Mucosa of descending colon (tissue), 3 donors: ENCODE measurements at regions not wholly inside any gene's neighbourhood (a gene's known extent, or its start where the extent isn't known, plus 50 kb on each side); places are given as distances from the start of the nearest gene placed in this dataset.

Experiments
- ATAC-seq: fragments of 200-7000 bp; cut with Tn5 transposase; one replicate; pipeline ENCODE4 v1.9.1; 2020; ENCODE audit warnings: mild to moderate bottlenecking, moderate library complexity
- DNase-seq, 3 donors: peaks; one replicate each; pipeline ENCODE4 v3.0.0-alpha.2; 2020
- H3K36me3 ChIP-seq: fragments of 200-600 bp; one replicate; pipeline ENCODE4 v1.8.0; 2021; ENCODE audit warnings: low read depth, mild to moderate bottlenecking
- H3K4me1 ChIP-seq: fragments of 200-600 bp; one replicate; pipeline ENCODE4 v1.8.0; 2021; ENCODE audit warnings: low read depth, mild to moderate bottlenecking
- H3K4me3 ChIP-seq: fragments of 200-600 bp; one replicate; pipeline ENCODE4 v1.8.0; 2021; ENCODE audit warnings: mild to moderate bottlenecking
- H3K9me3 ChIP-seq: fragments of 200-600 bp; one replicate; pipeline ENCODE4 v1.8.0; 2021; ENCODE audit warnings: mild to moderate bottlenecking
- intact Hi-C, 2 donors: fragments of 100-400 bp; cut with DNase I in 1 of 2; cut with micrococcal nuclease in 1 of 2; formaldehyde crosslinking; loops; one replicate each; pipeline versions ENCODE4 v1.11.0 to v1.11.1; 2022; cut with DNase I, micrococcal nuclease
- TF ChIP-seq, protein P1 (sequence below): fragments of 200-600 bp; IDR thresholded peaks from one replicate; pipeline ENCODE4 v1.8.0; 2022; ENCODE audit warnings: antibody characterized with exemption, mild to moderate bottlenecking
- donor health status: DM: no; HTN: no; CAD: no; lungs with moderate emphysema.
- donor health status: DM: no; HTN: no; CAD: no.
- donor health status: DM: no; HTN: yes; CAD: no.

DNA sequence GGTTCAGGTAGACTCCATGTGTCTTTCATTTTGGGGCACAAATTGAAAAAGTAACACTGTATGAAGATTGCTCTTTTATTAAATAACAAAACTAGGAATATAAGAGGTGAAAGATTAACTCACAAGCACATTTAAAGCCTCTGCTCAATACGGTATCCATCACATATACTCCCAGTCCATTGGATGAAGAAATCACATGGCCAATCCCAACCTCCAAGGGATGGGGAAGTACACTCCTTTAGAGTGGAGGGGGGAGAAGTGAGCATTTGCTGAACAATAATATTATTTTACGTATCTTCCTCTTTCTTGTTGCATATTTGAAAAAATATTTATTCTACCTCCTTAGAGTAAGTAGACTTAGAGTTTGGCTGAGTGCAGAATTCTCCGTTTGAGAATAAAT lies 316.5 kb downstream of the LMX1A start:
- ATAC-seq (no peak), DNase-seq (no peak)
- H3K4me1 ChIP-seq: no peaks in the 10 kb centered on the region
- intact Hi-C loops: no loop called here
- H3K4me3 ChIP-seq: no peak overlapping the region
- no peaks in the 10 kb centered on the region for H3K36me3 ChIP-seq
- TF ChIP-seq, protein P1, sequence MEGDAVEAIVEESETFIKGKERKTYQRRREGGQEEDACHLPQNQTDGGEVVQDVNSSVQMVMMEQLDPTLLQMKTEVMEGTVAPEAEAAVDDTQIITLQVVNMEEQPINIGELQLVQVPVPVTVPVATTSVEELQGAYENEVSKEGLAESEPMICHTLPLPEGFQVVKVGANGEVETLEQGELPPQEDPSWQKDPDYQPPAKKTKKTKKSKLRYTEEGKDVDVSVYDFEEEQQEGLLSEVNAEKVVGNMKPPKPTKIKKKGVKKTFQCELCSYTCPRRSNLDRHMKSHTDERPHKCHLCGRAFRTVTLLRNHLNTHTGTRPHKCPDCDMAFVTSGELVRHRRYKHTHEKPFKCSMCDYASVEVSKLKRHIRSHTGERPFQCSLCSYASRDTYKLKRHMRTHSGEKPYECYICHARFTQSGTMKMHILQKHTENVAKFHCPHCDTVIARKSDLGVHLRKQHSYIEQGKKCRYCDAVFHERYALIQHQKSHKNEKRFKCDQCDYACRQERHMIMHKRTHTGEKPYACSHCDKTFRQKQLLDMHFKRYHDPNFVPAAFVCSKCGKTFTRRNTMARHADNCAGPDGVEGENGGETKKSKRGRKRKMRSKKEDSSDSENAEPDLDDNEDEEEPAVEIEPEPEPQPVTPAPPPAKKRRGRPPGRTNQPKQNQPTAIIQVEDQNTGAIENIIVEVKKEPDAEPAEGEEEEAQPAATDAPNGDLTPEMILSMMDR: no peak
- no peaks in the 10 kb centered on the region for H3K9me3 ChIP-seq

DNA sequence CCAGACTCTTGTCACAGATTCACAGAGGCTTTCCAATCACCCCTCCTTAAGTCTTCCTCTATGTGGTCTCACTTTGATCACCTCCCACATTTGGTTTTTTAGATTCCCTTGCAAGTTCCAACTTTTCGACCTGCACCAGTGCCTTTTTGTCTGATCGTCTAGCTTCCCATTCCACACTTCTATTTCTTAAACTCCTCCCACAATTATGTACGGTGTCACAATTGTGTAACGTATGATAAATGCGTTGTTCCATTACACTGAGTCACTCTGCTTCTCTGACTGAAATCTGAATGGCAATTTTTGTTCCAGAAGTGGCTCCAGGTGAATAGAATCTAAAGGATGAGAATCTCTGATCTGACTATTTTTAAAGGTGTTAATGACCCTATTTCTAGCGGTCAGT lies 320.1 kb downstream of the LMX1A start:
- Histone ChIP-seq H3K4me1 (no peaks in the 10 kb centered on the region), H3K9me3 (no peaks in the 10 kb centered on the region), H3K36me3 (no peaks in the 10 kb centered on the region), H3K4me3 (no peak overlapping the region)
- DNase-seq: no peak
- intact Hi-C loops: no loop called here
- ATAC-seq: no peak
- TF ChIP-seq, protein P1: no peak

DNA sequence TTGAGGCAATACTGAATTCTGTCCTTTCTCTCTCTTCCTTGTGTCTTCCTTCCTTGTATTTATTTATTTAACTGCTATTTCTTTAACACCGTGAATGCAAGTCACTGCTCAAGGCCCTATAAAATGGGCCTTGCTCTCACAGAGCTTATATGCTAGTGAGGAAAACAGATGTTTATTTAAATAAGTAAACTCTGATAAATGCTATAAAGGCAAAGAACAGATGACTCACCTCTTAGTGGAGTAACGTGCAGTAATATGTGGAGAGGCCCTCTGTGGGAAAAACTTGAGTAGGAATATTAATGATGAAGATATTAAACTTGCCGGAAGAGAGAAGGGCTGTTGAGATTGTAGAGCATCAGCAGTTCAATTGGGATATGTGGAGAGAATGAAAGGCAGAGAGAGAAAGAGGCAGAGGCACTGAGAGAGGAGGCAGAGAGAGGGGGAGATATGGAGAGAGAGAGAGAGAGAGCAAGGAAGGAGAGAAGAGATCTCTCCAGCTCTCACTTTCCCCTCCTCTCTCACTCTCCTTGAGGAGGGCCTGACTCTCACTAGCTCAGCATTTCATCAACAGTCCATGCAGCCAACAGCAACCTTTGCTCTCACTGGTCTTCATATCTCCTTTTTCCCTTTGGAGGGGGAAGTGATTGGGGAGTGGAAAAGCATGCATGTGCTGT lies 322.2 kb downstream of the LMX1A start:
- intact Hi-C loops: no loop called here
- ATAC-seq (no peak), DNase-seq (no peak)
- H3K36me3 ChIP-seq: no peaks in the 10 kb centered on the region
- H3K4me3 ChIP-seq: no peak overlapping the region
- TF ChIP-seq, protein P1: no peak
- no peaks in the 10 kb centered on the region for H3K4me1 ChIP-seq
- no peaks in the 10 kb centered on the region for H3K9me3 ChIP-seq

DNA sequence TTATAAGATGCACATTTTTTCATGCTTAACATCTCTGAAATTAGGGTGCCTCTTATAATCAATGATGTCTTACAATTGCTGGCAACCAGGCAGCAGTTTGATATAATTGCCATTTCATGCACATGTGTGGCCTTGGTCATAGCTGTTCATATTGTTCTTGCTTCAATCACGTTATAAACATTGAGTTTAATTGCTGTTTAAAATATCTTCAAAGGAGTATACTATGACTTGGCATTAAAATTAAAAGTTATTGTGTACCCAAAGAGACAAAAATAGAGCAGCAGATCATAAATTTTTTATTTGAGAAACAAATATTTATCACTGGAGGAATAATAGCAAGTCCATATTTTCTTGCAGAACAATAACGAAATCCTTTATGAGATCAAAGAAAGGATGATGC lies 325.5 kb downstream of the LMX1A start:
- H3K4me3 ChIP-seq: no peak overlapping the region
- DNase-seq (no peak), ATAC-seq (no peak)
- H3K4me1 ChIP-seq: no peaks in the 10 kb centered on the region
- intact Hi-C loops: no loop called here
- no peaks in the 10 kb centered on the region for H3K9me3 ChIP-seq
- TF ChIP-seq, protein P1: no peak
- no peaks in the 10 kb centered on the region for H3K36me3 ChIP-seq

DNA sequence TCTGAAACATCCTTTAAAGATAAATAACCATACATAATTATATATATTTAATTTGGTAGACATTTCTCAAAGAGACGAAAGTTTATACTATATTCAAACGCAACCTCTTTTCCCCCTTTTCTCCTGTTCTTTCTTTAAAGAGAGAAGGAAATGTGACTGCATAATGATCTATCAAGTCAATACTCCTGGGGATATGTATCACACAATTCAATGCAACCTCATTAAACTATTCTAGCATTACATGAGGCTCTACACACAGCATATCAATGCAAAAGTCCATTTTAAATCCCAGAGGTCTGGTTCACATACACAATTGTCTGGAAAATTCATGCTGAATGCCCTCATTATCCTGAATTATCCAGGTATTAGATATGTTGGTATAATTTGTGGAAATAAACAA lies 330.7 kb downstream of the LMX1A start:
- Histone ChIP-seq H3K36me3 (no peaks in the 10 kb centered on the region), H3K4me3 (no peak overlapping the region), H3K4me1 (no peaks in the 10 kb centered on the region), H3K9me3 (peaks cover 4% of the 10 kb centered on the region)
- TF ChIP-seq, protein P1: no peak
- no peak for DNase-seq
- no peak for ATAC-seq
- intact Hi-C loops: no loop called here

- no peak for ATAC-seq
- intact Hi-C loops: no loop called here
- TF ChIP-seq, protein P1: no peak
- Histone ChIP-seq H3K9me3 (no peaks in the 10 kb centered on the region), H3K4me1 (no peaks in the 10 kb centered on the region), H3K4me3 (no peak overlapping the region), H3K36me3 (no peaks in the 10 kb centered on the region)
- no peak for DNase-seq
Observed at GRCh38 chr1:165014753-165015152, 341.8 kb downstream of the LMX1A start.
